HEK293 (cell line): ENCODE measurements at regions not wholly inside any gene's neighbourhood (a gene's known extent, or its start where the extent isn't known, plus 50 kb on each side); places are given as distances from the start of the nearest gene placed in this dataset.
A peak's percentile ranks its signal among the peaks of the same experiment; 100 is the strongest.

Experiments used
- CTCF ChIA-PET: fragments of 350-600 bp; formaldehyde crosslinking; extraction: SDS; loops from one replicate; lab custom pipeline; 2021; ENCODE audit warnings: antibody characterized with exemption; lab: Yijun Ruan, JAX
- POLR2A ChIA-PET: fragments of 300-600 bp; formaldehyde crosslinking; extraction: SDS; loops from one replicate; lab custom pipeline; 2020; ENCODE audit warnings: antibody characterized with exemption, inconsistent platforms; lab: Yijun Ruan, JAX
- H3K27ac ChIP-seq: fragments of 200-500 bp; sonication (Bioruptor generic); 2 replicates; pipeline ENCODE4 v1.5.1; 2014; ENCODE audit warnings: low read depth, low read length, control low read depth, inconsistent platforms; ENCODE audit errors: extremely low read depth
- H3K36me3 ChIP-seq, 2 experiments: fragments of 200-500 bp in 1 of 2; sonication (Bioruptor generic) in 1 of 2; 1 replicate in 1 of 2; 2 replicates in 1 of 2; pipeline ENCODE4 v1.5.1; 2014 to 2017; ENCODE audit warnings: inconsistent platforms in 2 of 2, low read length in 2 of 2; ENCODE audit not compliant: control insufficient read depth in 2 of 2, insufficient read depth in 1 of 2
- H3K4me1 ChIP-seq: fragments of 200-500 bp; sonication (Bioruptor generic); 2 replicates; pipeline ENCODE4 v1.5.1; 2014; ENCODE audit warnings: mild to moderate bottlenecking, low read length, inconsistent platforms; ENCODE audit not compliant: control insufficient read depth, insufficient read depth
- H3K4me3 ChIP-seq: 2 replicates; pipeline ENCODE4 v1.5.1; 2011; ENCODE audit warnings: low read depth, mild to moderate bottlenecking, control low read depth, low read length, moderate library complexity
- H3K9me3 ChIP-seq: fragments of 200-500 bp; sonication (Bioruptor generic); 2 replicates; pipeline ENCODE4 v1.5.1; 2014; ENCODE audit warnings: low read depth, low read length, inconsistent platforms; ENCODE audit not compliant: control insufficient read depth, insufficient read depth
- FEZF1 ChIP-seq: fragments of 450-650 bp; formaldehyde crosslinking; IDR thresholded peaks from 2 replicates; pipeline ENCODE4 v1.5.1; 2016; ENCODE audit warnings: missing biosample characterization, missing genetic modification characterization
- KLF10 ChIP-seq: fragments of 450-650 bp; IDR thresholded peaks from 2 replicates; pipeline ENCODE4 v1.5.1; 2018; ENCODE audit warnings: missing biosample characterization, mild to moderate bottlenecking, missing genetic modification characterization
- KLF7 ChIP-seq: fragments of 450-650 bp; formaldehyde crosslinking; IDR thresholded peaks from 2 replicates; pipeline ENCODE4 v1.5.1; 2016; ENCODE audit warnings: missing biosample characterization, missing genetic modification characterization, borderline replicate concordance
- MZF1 ChIP-seq: fragments of 450-650 bp; formaldehyde crosslinking; IDR thresholded peaks from 2 replicates; pipeline ENCODE4 v1.5.1; 2017; ENCODE audit warnings: missing biosample characterization, missing genetic modification characterization, borderline replicate concordance
- OSR2 ChIP-seq: fragments of 450-650 bp; formaldehyde crosslinking; IDR thresholded peaks from 2 replicates; pipeline ENCODE4 v1.5.1; 2016; ENCODE audit warnings: missing biosample characterization, missing genetic modification characterization
- PRDM4 ChIP-seq: fragments of 450-650 bp; formaldehyde crosslinking; IDR thresholded peaks from 2 replicates; pipeline ENCODE4 v1.5.1; 2017; ENCODE audit warnings: missing biosample characterization, missing genetic modification characterization
- TCF7L2 ChIP-seq: IDR thresholded peaks from 2 replicates; pipeline ENCODE4 v1.6.1; 2011; ENCODE audit warnings: low read depth, mild to moderate bottlenecking, inconsistent platforms, low read length, moderate library complexity, borderline replicate concordance
- ZBTB7A ChIP-seq: fragments of 450-650 bp; formaldehyde crosslinking; IDR thresholded peaks from 2 replicates; pipeline ENCODE4 v1.5.1; 2016; ENCODE audit warnings: low read depth, missing biosample characterization, missing genetic modification characterization
- ZFP69B ChIP-seq: fragments of 450-650 bp; formaldehyde crosslinking; IDR thresholded peaks from 2 replicates; pipeline ENCODE4 v1.5.1; 2016; ENCODE audit warnings: missing biosample characterization, missing genetic modification characterization
- ZNF138 ChIP-seq: fragments of 450-650 bp; formaldehyde crosslinking; IDR thresholded peaks from 2 replicates; pipeline ENCODE4 v1.5.1; 2016; ENCODE audit warnings: missing biosample characterization, missing genetic modification characterization, borderline replicate concordance
- ZNF18 ChIP-seq: fragments of 450-650 bp; formaldehyde crosslinking; IDR thresholded peaks from 2 replicates; pipeline ENCODE4 v1.5.1; 2016; ENCODE audit warnings: missing biosample characterization, missing genetic modification characterization
- ZNF214 ChIP-seq: fragments of 450-650 bp; formaldehyde crosslinking; IDR thresholded peaks from 2 replicates; pipeline ENCODE4 v1.5.1; 2017; ENCODE audit warnings: missing biosample characterization, mild to moderate bottlenecking, missing genetic modification characterization, borderline replicate concordance
- ZNF221 ChIP-seq: fragments of 450-650 bp; formaldehyde crosslinking; IDR thresholded peaks from 2 replicates; pipeline ENCODE4 v1.5.1; 2017; ENCODE audit warnings: missing biosample characterization, missing genetic modification characterization, borderline replicate concordance
- ZNF23 ChIP-seq: fragments of 450-650 bp; formaldehyde crosslinking; IDR thresholded peaks from 2 replicates; pipeline ENCODE4 v1.5.1; 2016; ENCODE audit warnings: missing biosample characterization, missing genetic modification characterization, borderline replicate concordance
- ZNF302 ChIP-seq: fragments of 450-650 bp; formaldehyde crosslinking; IDR thresholded peaks from 2 replicates; pipeline ENCODE4 v1.5.1; 2016; ENCODE audit warnings: missing biosample characterization, missing genetic modification characterization, low read depth
- ZNF324 ChIP-seq: fragments of 450-650 bp; formaldehyde crosslinking; IDR thresholded peaks from 2 replicates; pipeline ENCODE4 v1.5.1; 2016; ENCODE audit warnings: missing biosample characterization, missing genetic modification characterization
- ZNF610 ChIP-seq: fragments of 450-650 bp; formaldehyde crosslinking; IDR thresholded peaks from 2 replicates; pipeline ENCODE4 v1.5.1; 2016; ENCODE audit warnings: missing biosample characterization, missing genetic modification characterization, borderline replicate concordance
- ZNF777 ChIP-seq: fragments of 450-650 bp; formaldehyde crosslinking; IDR thresholded peaks from 2 replicates; pipeline ENCODE4 v1.5.1; 2017; ENCODE audit warnings: missing biosample characterization, missing genetic modification characterization, borderline replicate concordance
- TF ChIP-seq, protein P1 (sequence below): fragments of 450-650 bp; formaldehyde crosslinking; IDR thresholded peaks from 2 replicates; pipeline ENCODE4 v1.5.0; 2017; ENCODE audit warnings: missing biosample characterization, missing genetic modification characterization, borderline replicate concordance

DNA sequence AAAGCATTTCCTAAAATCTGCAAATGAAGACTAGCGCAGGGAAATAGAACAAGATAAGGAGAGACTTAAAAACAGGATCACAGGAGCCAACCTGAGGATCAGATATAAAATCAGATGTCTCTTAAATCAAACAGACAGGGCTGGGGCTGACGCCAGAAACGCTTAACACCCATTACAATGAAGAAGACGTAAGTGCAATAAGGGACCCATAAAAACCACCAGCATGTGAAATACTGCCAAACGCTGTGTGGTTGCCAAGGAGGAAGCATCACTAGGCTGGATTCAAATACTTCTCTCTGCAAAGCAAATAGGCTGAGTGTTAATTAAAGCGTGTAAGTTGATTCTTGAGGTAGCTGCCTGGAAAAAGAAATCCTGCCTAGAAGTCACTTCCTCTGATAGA lies 74.4 kb upstream of the ATP10B start (continued):
- TF ChIP-seq MZF1 (tag by site-specific recombination): peak; percentile 69; the same call in 1 of the 2 replicates

DNA sequence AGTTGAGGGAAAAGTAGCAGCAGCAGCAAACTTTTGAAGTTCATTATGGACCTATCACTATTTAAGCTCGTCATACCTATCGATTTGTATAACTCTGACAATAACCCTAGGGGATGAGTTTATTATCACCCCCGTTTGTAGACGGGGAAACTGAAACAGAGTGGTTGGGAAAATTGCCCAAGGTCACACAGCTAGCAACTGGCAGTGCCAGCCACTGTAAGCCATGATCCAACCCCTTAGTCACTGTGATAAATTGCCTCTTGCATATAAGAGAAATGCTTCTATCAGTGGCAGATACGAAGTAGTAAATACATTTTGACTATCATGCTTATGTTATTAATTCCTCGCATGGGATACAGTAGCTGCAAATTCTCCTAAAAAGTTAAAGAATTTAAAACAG lies 73.3 kb upstream of the ATP10B start:
- Histone ChIP-seq H3K4me1 (no peaks in the 10 kb centered on the region), H3K36me3 (no peaks in the 10 kb centered on the region), H3K27ac (no peak overlapping the region), H3K4me3 (no peak overlapping the region), H3K9me3 (no peaks in the 10 kb centered on the region)
- TF ChIP-seq ZNF18: no peak
- no peak for TF ChIP-seq ZNF610
- no peak for TF ChIP-seq OSR2 (tag by site-specific recombination)
- TF ChIP-seq ZNF324: no peak
- TF ChIP-seq FEZF1: no peak
- TF ChIP-seq, protein P1, sequence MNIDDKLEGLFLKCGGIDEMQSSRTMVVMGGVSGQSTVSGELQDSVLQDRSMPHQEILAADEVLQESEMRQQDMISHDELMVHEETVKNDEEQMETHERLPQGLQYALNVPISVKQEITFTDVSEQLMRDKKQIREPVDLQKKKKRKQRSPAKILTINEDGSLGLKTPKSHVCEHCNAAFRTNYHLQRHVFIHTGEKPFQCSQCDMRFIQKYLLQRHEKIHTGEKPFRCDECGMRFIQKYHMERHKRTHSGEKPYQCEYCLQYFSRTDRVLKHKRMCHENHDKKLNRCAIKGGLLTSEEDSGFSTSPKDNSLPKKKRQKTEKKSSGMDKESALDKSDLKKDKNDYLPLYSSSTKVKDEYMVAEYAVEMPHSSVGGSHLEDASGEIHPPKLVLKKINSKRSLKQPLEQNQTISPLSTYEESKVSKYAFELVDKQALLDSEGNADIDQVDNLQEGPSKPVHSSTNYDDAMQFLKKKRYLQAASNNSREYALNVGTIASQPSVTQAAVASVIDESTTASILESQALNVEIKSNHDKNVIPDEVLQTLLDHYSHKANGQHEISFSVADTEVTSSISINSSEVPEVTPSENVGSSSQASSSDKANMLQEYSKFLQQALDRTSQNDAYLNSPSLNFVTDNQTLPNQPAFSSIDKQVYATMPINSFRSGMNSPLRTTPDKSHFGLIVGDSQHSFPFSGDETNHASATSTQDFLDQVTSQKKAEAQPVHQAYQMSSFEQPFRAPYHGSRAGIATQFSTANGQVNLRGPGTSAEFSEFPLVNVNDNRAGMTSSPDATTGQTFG (tag by site-specific recombination): no peak
- no peak for TF ChIP-seq ZFP69B (tag by site-specific recombination)
- no peak for TF ChIP-seq TCF7L2
- no peak for TF ChIP-seq KLF10 (tag by site-specific recombination)
- TF ChIP-seq ZNF23 (tag by site-specific recombination): no peak
- no peak for TF ChIP-seq ZNF214 (tag by site-specific recombination)
- TF ChIP-seq ZNF302: no peak
- TF ChIP-seq KLF7 (tag by site-specific recombination): no peak
- ChIA-PET CTCF (no interaction called here), POLR2A (no interaction called here)

- Histone ChIP-seq H3K9me3 (no peaks in the 10 kb centered on the region), H3K4me3 (no peak overlapping the region), H3K27ac (no peak overlapping the region), H3K36me3 (no peaks in the 10 kb centered on the region), H3K4me1 (no peaks in the 10 kb centered on the region)
- CTCF ChIA-PET: no interaction called here
- POLR2A ChIA-PET: no interaction called here
- no peak for TF ChIP-seq ZNF777 (tag by site-specific recombination)
These were observed 72.1 kb upstream of the ATP10B start for GRCh38 chr5:160923936-160924710.

DNA sequence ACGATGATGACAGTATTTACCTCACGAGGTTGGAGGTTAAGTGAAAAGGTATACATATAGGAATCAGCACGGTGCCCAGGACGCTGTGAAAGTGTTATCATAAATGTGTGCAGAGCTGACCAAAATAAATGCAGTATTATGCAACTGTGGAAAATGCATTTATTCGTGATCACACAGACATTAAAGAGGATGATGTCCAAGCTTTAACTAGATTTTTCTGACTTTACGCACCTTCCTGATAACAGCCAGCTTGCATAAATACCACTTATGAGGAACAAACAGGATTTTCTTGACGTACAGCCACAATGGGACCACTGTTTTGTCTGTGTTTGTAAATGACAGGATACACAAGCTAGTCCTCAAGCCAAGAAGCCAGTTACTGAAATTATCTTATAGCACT lies 71.4 kb upstream of the ATP10B start:
- POLR2A ChIA-PET: no interaction called here
- CTCF ChIA-PET: no interaction called here

More for the DNA sequence above, 71.4 kb upstream of the ATP10B start:
- TF ChIP-seq ZNF221 (no peak), ZNF138 (tag by site-specific recombination) (no peak), PRDM4 (no peak), ZBTB7A (no peak)
- TF ChIP-seq, all 188 proteins: peak for 0
- Histone ChIP-seq H3K4me1 (no peaks in the 10 kb centered on the region), H3K27ac (no peak overlapping the region), H3K36me3 (no peaks in the 10 kb centered on the region), H3K4me3 (no peak overlapping the region), H3K9me3 (no peaks in the 10 kb centered on the region)
